Naive thymus-derived CD4-positive, alpha-beta T cell (primary cell): ENCODE measurements at regions not wholly inside any gene's neighbourhood (a gene's known extent, or its start where the extent isn't known, plus 50 kb on each side); places are given as distances from the start of the nearest gene placed in this dataset.
"Not testable (repeated sequence)": the region's sequence is repeated elsewhere in the genome, so short reads cannot be mapped to it uniquely, and the experiment has no call there.

Experiments used
- ATAC-seq: fragments of 150-1000 bp; cut with Tn5 transposase; 2 replicates; pipeline ENCODE4 v1.10.0; 2021; ENCODE audit warnings: mild to moderate bottlenecking, moderate library complexity
- CTCF ChIA-PET: fragments of 350-600 bp; sonication (Branson Sonifier 250); formaldehyde crosslinking; loops from one replicate; lab custom pipeline; 2021; ENCODE audit warnings: antibody characterized with exemption; lab: Charles Lee
- POLR2A ChIA-PET: fragments of 350-600 bp; sonication (Branson Sonifier 250); formaldehyde crosslinking; loops from one replicate; lab custom pipeline; 2021; ENCODE audit warnings: antibody characterized with exemption, inconsistent platforms; lab: Charles Lee
- DNase-seq, 9 donors: peaks; one replicate each; pipeline versions ENCODE4 v3.0.0 to v3.0.0-alpha.2; 2020 to 2022; ENCODE audit warnings: mixed read lengths in 1 of 9
- H3K27ac ChIP-seq: one replicate; pipeline ENCODE4 v1.7.0; 2013; ENCODE audit warnings: mild to moderate bottlenecking, low read depth, low read length, moderate library complexity
- H3K27me3 ChIP-seq, 2 donors: one replicate each; pipeline ENCODE4 v1.7.0; 2013; ENCODE audit warnings: low read length in 2 of 2, mild to moderate bottlenecking in 2 of 2, moderate library complexity in 2 of 2; ENCODE audit not compliant: control insufficient read depth in 2 of 2, insufficient read depth in 2 of 2
- H3K36me3 ChIP-seq, 3 experiments: 1 replicate in 2 of 3; 2 replicates in 1 of 3; pipeline ENCODE4 v1.7.0; 2013; ENCODE audit warnings: low read length in 3 of 3, mild to moderate bottlenecking in 3 of 3, moderate library complexity in 1 of 3; ENCODE audit not compliant: insufficient read depth in 3 of 3, control insufficient read depth in 2 of 3
- H3K4me1 ChIP-seq, 2 donors: one replicate each; pipeline ENCODE4 v1.7.0; 2013; ENCODE audit warnings: low read length in 2 of 2, mild to moderate bottlenecking in 2 of 2, moderate library complexity in 1 of 2; ENCODE audit not compliant: control insufficient read depth in 2 of 2, insufficient read depth in 2 of 2
- H3K4me3 ChIP-seq: 2 replicates; pipeline ENCODE4 v1.7.0; 2013; ENCODE audit warnings: mild to moderate bottlenecking, low read length
- H3K9me3 ChIP-seq, 3 experiments: 1 replicate in 2 of 3; 2 replicates in 1 of 3; pipeline ENCODE4 v1.7.0; 2013; ENCODE audit warnings: low read length in 3 of 3; ENCODE audit not compliant: control insufficient read depth in 2 of 3
- H3K27ac Mint-ChIP-seq, 9 donors: one replicate each; pipeline ENCODE4 v1.8.0; 2020 to 2022; ENCODE audit warnings: mixed read lengths in 9 of 9, mild to moderate bottlenecking in 8 of 9, moderate library complexity in 5 of 9, inconsistent platforms in 2 of 9
- H3K27me3 Mint-ChIP-seq, 5 donors: one replicate each; pipeline ENCODE4 v1.8.0; 2021 to 2022; ENCODE audit warnings: mixed read lengths in 5 of 5, mild to moderate bottlenecking in 1 of 5
- H3K36me3 Mint-ChIP-seq, 5 donors: one replicate each; pipeline ENCODE4 v1.8.0; 2020 to 2022; ENCODE audit warnings: mixed read lengths in 5 of 5, mild to moderate bottlenecking in 3 of 5, inconsistent platforms in 1 of 5
- H3K4me1 Mint-ChIP-seq, 7 donors: one replicate each; pipeline ENCODE4 v1.8.0; 2020 to 2022; ENCODE audit warnings: mixed read lengths in 7 of 7, mild to moderate bottlenecking in 3 of 7, inconsistent platforms in 1 of 7
- H3K4me3 Mint-ChIP-seq, 10 donors: one replicate each; pipeline ENCODE4 v1.8.0; 2020 to 2022; ENCODE audit warnings: mild to moderate bottlenecking in 10 of 10, mixed read lengths in 10 of 10, moderate library complexity in 6 of 10, inconsistent platforms in 2 of 10
- H3K9me3 Mint-ChIP-seq, 11 donors: one replicate each; pipeline ENCODE4 v1.8.0; 2020 to 2022; ENCODE audit warnings: mixed read lengths in 11 of 11, mild to moderate bottlenecking in 4 of 11, inconsistent platforms in 1 of 11, moderate library complexity in 1 of 11
- intact Hi-C, 2 donors: fragments of 100-400 bp; cut with micrococcal nuclease; formaldehyde crosslinking; loops; one replicate each; pipeline ENCODE4 v1.15.1; 2023

GRCh38 chr5:3098821-3099220 is 347.3 kb upstream of the IRX2 start:
- H3K9me3 Mint-ChIP-seq = peaks cover 0 to 17% (median 4%) of the 10 kb centered on the region in 11 donors
- no peak for ATAC-seq
- Histone ChIP-seq H3K27ac (no peak overlapping the region), H3K27me3 (no peaks in the 10 kb centered on the region), H3K4me1 (no peaks in the 10 kb centered on the region), H3K9me3 (no peaks in the 10 kb centered on the region), H3K36me3 (no peaks in the 10 kb centered on the region), H3K4me3 (no peak overlapping the region)
- no peak overlapping the region for H3K27ac Mint-ChIP-seq
- no peak overlapping the region for H3K4me3 Mint-ChIP-seq
- intact Hi-C loops = no loop called here
- H3K27me3 Mint-ChIP-seq = peaks cover 4 to 27% (median 21%) of the 10 kb centered on the region in 5 donors
- POLR2A ChIA-PET = no interaction called here
- no peaks in the 10 kb centered on the region for H3K4me1 Mint-ChIP-seq
- no peak for DNase-seq
- no peaks in the 10 kb centered on the region for H3K36me3 Mint-ChIP-seq
- CTCF ChIA-PET = no interaction called here

DNA sequence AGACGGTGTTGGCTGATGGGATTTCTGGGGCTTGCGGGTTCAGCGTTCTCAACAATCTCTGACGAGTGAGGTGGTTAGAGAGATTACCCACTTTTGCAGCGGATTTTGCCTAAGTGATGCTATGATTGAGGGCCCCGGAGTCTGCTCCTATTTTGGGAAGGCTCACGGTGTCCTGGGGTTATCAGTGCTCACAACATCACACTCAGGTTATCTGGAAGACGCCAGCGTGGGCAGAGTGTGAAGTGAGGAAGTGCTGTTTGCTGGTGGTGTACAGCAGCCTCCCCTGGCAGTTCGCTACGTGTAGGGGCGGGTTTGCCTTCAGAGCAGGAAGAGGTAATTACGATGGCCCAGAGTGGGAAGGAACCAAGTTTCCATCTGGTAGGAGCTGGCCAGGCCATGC is 341.2 kb upstream of the IRX2 start:
- DNase-seq (no peak), ATAC-seq (no peak)
- Histone ChIP-seq H3K9me3 (no peaks in the 10 kb centered on the region), H3K27me3 (no peaks in the 10 kb centered on the region), H3K4me3 (no peak overlapping the region), H3K4me1 (no peaks in the 10 kb centered on the region), H3K36me3 (no peaks in the 10 kb centered on the region), H3K27ac (no peak overlapping the region)
- intact Hi-C loops = no loop called here
- Mint-ChIP-seq H3K4me1 (no peaks in the 10 kb centered on the region), H3K36me3 (no peaks in the 10 kb centered on the region), H3K27me3 (peaks cover 0 to 18% (median 4%) of the 10 kb centered on the region in 5 donors), H3K4me3 (no peak overlapping the region), H3K27ac (no peak overlapping the region), H3K9me3 (peaks cover 0 to 15% (median 5%) of the 10 kb centered on the region in 11 donors)
- ChIA-PET POLR2A (no interaction called here), CTCF (no interaction called here)

GRCh38 chr5:3092211-3092610 is 340.7 kb upstream of the IRX2 start:
- peaks cover 0 to 15% (median 4%) of the 10 kb centered on the region in 5 donors for H3K27me3 Mint-ChIP-seq
- no peaks in the 10 kb centered on the region for H3K9me3 ChIP-seq
- no peaks in the 10 kb centered on the region for H3K27me3 ChIP-seq
- DNase-seq = no peak
- no peaks in the 10 kb centered on the region for H3K4me1 Mint-ChIP-seq
- no peak overlapping the region for H3K27ac Mint-ChIP-seq
- CTCF ChIA-PET = no interaction called here
- H3K9me3 Mint-ChIP-seq = peaks cover 0 to 15% (median 5%) of the 10 kb centered on the region in 11 donors
- H3K4me3 Mint-ChIP-seq = no peak overlapping the region
- POLR2A ChIA-PET = no interaction called here
- ATAC-seq = no peak
- H3K27ac ChIP-seq = no peak overlapping the region
- no peaks in the 10 kb centered on the region for H3K4me1 ChIP-seq
- no peaks in the 10 kb centered on the region for H3K36me3 Mint-ChIP-seq
- H3K4me3 ChIP-seq = no peak overlapping the region
- H3K36me3 ChIP-seq = no peaks in the 10 kb centered on the region
- intact Hi-C loops = no loop called here

GRCh38 chr5:3091040-3091774 is 339.7 kb upstream of the IRX2 start:
- Mint-ChIP-seq H3K27me3 (peaks cover 0 to 8% (median 4%) of the 10 kb centered on the region in 5 donors), H3K27ac (no peak overlapping the region), H3K36me3 (no peaks in the 10 kb centered on the region), H3K4me3 (no peak overlapping the region), H3K9me3 (peaks cover 0 to 10% (median 3%) of the 10 kb centered on the region in 11 donors), H3K4me1 (no peaks in the 10 kb centered on the region)
- no peak overlapping the region for H3K4me3 ChIP-seq
- DNase-seq (no peak), ATAC-seq (no peak)
- intact Hi-C loops = no loop called here
- H3K36me3 ChIP-seq = no peaks in the 10 kb centered on the region
- no peaks in the 10 kb centered on the region for H3K9me3 ChIP-seq
- H3K27me3 ChIP-seq = no peaks in the 10 kb centered on the region
- no peak overlapping the region for H3K27ac ChIP-seq
- ChIA-PET CTCF (no interaction called here), POLR2A (no interaction called here)
- no peaks in the 10 kb centered on the region for H3K4me1 ChIP-seq

- H3K4me1 Mint-ChIP-seq, H3K27me3 ChIP-seq, H3K36me3 ChIP-seq, H3K9me3 Mint-ChIP-seq, CTCF ChIA-PET, ATAC-seq, POLR2A ChIA-PET, H3K4me3 ChIP-seq, intact Hi-C loops, H3K27ac ChIP-seq, H3K4me3 Mint-ChIP-seq, H3K9me3 ChIP-seq, H3K27ac Mint-ChIP-seq, H3K36me3 Mint-ChIP-seq, DNase-seq, H3K27me3 Mint-ChIP-seq, H3K4me1 ChIP-seq: not testable (repeated sequence)
Measured at GRCh38 chr5:3090305-3090704, 338.8 kb upstream of the IRX2 start.

DNA sequence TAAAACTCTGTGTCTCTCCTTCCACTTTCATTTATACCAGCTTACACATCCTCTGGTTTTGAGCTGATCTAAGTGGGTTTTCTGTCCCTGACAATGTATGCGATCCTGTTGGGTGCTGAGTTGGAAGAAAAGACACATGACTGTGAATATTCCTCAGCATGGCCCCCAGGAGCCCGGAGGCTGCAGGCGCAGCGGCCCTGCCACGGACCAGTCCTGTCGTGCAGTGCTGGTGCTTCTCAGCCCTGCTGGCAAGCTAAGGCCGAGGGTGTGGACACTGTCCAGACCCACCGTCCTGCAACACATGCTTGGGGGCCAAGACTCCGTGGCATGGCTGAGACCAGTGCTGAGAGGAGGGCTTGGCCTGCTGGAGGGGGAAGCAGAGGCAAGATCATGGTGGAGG is 328.9 kb upstream of the IRX2 start:
- Mint-ChIP-seq H3K36me3 (peaks cover 0 to 11% (median 0%) of the 10 kb centered on the region in 5 donors), H3K9me3 (peaks cover 5 to 35% (median 18%) of the 10 kb centered on the region in 11 donors), H3K27ac (no peak overlapping the region), H3K4me3 (no peak overlapping the region), H3K27me3 (peaks cover 0 to 8% (median 0%) of the 10 kb centered on the region in 5 donors), H3K4me1 (peaks cover 0 to 2% (median 0%) of the 10 kb centered on the region in 7 donors)
- Histone ChIP-seq H3K27ac (no peak overlapping the region), H3K36me3 (no peaks in the 10 kb centered on the region), H3K9me3 (peaks cover 0 to 7% (median 0%) of the 10 kb centered on the region in 3 experiments), H3K4me3 (no peak overlapping the region), H3K27me3 (no peaks in the 10 kb centered on the region), H3K4me1 (no peaks in the 10 kb centered on the region)
- ChIA-PET CTCF (no interaction called here), POLR2A (no interaction called here)
- DNase-seq (no peak), ATAC-seq (no peak)
- intact Hi-C loops = no loop called here

GRCh38 chr5:3077684-3078083 is 326.2 kb upstream of the IRX2 start:
- Histone ChIP-seq H3K4me3 (no peak overlapping the region), H3K27ac (no peak overlapping the region), H3K27me3 (no peaks in the 10 kb centered on the region), H3K4me1 (no peaks in the 10 kb centered on the region), H3K9me3 (peaks cover 0 to 8% (median 0%) of the 10 kb centered on the region in 3 experiments), H3K36me3 (no peaks in the 10 kb centered on the region)
- DNase-seq (no peak), ATAC-seq (no peak)
- H3K9me3 Mint-ChIP-seq = peaks cover 12 to 54% (median 19%) of the 10 kb centered on the region in 11 donors
- no peak overlapping the region for H3K4me3 Mint-ChIP-seq
- POLR2A ChIA-PET = no interaction called here
- intact Hi-C loops = no loop called here
- no peak overlapping the region for H3K27ac Mint-ChIP-seq
- peaks cover 0 to 15% (median 0%) of the 10 kb centered on the region in 5 donors for H3K36me3 Mint-ChIP-seq
- H3K4me1 Mint-ChIP-seq = peaks cover 0 to 2% (median 0%) of the 10 kb centered on the region in 7 donors
- H3K27me3 Mint-ChIP-seq = peaks cover 0 to 8% (median 0%) of the 10 kb centered on the region in 5 donors
- CTCF ChIA-PET = no interaction called here
